HCT116 (cell line): ENCODE measurements at regions not wholly inside any gene's neighbourhood (a gene's known extent, or its start where the extent isn't known, plus 50 kb on each side); places are given as distances from the start of the nearest gene placed in this dataset.
A peak's percentile ranks its signal among the peaks of the same experiment; 100 is the strongest.

Experiments used
- ATAC-seq: fragments of 200-7000 bp; cut with Tn5 transposase; 2 replicates; pipeline ENCODE4 v1.9.1; 2020; ENCODE audit warnings: mild to moderate bottlenecking, moderate library complexity
- BruUV-seq: library from RNA; stranded (reverse); fragments of 400-500 nt; replicated peaks from 2 replicates; lab custom pipeline; 2021; lab: Mats Ljungman, UMichigan
- CTCF ChIA-PET: fragments of 300-600 bp; sonication (Branson Sonifier 250); formaldehyde crosslinking; loops from one replicate; lab custom pipeline; 2021; ENCODE audit warnings: antibody characterized with exemption; lab: Charles Lee
- POLR2A ChIA-PET: fragments of 300-600, 350-600 bp; sonication (Branson Sonifier 250); formaldehyde crosslinking; loops from one replicate; lab custom pipeline; 2021; ENCODE audit warnings: antibody characterized with exemption; lab: Charles Lee
- RAD21 ChIA-PET, 2 experiments: fragments of 300-600 bp; sonication (Branson Sonifier 250); formaldehyde crosslinking; loops; one replicate each; lab custom pipeline; 2023; ENCODE audit warnings: low total read pairs in 2 of 2; ENCODE audit not compliant: uncharacterized antibody in 2 of 2, unreplicated experiment in 2 of 2, low non-redundant PET in 1 of 2; lab: Charles Lee
- DNase-seq: peaks from one replicate; pipeline ENCODE4 v3.0.0-alpha.2; 2010; ENCODE audit warnings: low read depth, low spot score
- H2AFZ ChIP-seq: fragments of 200-600 bp; shearing (Covaris generic), sonication (generic); 2 replicates; pipeline ENCODE4 v1.6.1; 2017; ENCODE audit warnings: low read depth, mixed run types, mixed read lengths, antibody characterized with exemption, low read length; ENCODE audit not compliant: poor library complexity, severe bottlenecking
- H3K27ac ChIP-seq: 2 replicates; pipeline ENCODE4 v1.5.1; 2012; ENCODE audit warnings: low read depth, low read length
- H3K27me3 ChIP-seq: fragments of 200-600 bp; sonication (generic); 2 replicates; pipeline ENCODE4 v1.6.1; 2016; ENCODE audit warnings: mixed run types, low read length, mixed read lengths; ENCODE audit not compliant: insufficient read depth
- H3K36me3 ChIP-seq, 2 experiments: fragments of 200-500 bp in 1 of 2; fragments of 200-600 bp in 1 of 2; sonication (Bioruptor generic) in 1 of 2; sonication (generic) in 1 of 2; 2 replicates each; pipeline versions ENCODE4 v1.5.1 to v1.6.1; 2014 to 2016; ENCODE audit warnings: low read length in 2 of 2, inconsistent platforms in 1 of 2, mixed read lengths in 1 of 2, mixed run types in 1 of 2; ENCODE audit not compliant: insufficient read depth in 2 of 2, control insufficient read depth in 1 of 2
- H3K4me1 ChIP-seq, 2 experiments: fragments of 200-600 bp in 1 of 2; sonication (generic) in 1 of 2; 2 replicates each; pipeline versions ENCODE4 v1.5.1 to v1.6.1; 2012 to 2017; ENCODE audit warnings: low read length in 2 of 2, inconsistent platforms in 1 of 2, mild to moderate bottlenecking in 1 of 2, mixed read lengths in 1 of 2, mixed run types in 1 of 2, moderate library complexity in 1 of 2; ENCODE audit not compliant: insufficient read depth in 2 of 2, control insufficient read depth in 1 of 2
- H3K4me2 ChIP-seq: fragments of 200-600 bp; sonication (generic); 2 replicates; pipeline ENCODE4 v1.6.1; 2017; ENCODE audit warnings: mixed run types, low read length, mixed read lengths
- H3K4me3 ChIP-seq, 2 experiments: fragments of 200-600 bp in 1 of 2; sonication (generic) in 1 of 2; replicated peaks in 1 of 2; 2 replicates each; pipeline ENCODE4 v1.5.1; 2011 to 2016; ENCODE audit warnings: low read length in 2 of 2, control low read depth in 1 of 2, low read depth in 1 of 2, mild to moderate bottlenecking in 1 of 2, mixed read lengths in 1 of 2, mixed run types in 1 of 2
- H3K79me2 ChIP-seq: fragments of 200-600 bp; sonication (generic); 2 replicates; pipeline ENCODE4 v1.6.1; 2017; ENCODE audit warnings: mild to moderate bottlenecking, mixed run types, low read length, moderate library complexity, mixed read lengths; ENCODE audit not compliant: insufficient read depth
- H3K9ac ChIP-seq: fragments of 200-600 bp; sonication (generic); 2 replicates; pipeline ENCODE4 v1.6.1; 2016; ENCODE audit warnings: low read length, mixed read lengths
- H3K9me2 ChIP-seq: fragments of 200-600 bp; sonication (generic), shearing (Covaris generic); 2 replicates; pipeline ENCODE4 v1.6.1; 2017; ENCODE audit warnings: mixed run types, mild to moderate bottlenecking, moderate library complexity; ENCODE audit not compliant: insufficient read depth
- H3K9me3 ChIP-seq, 2 experiments: fragments of 200-500 bp in 1 of 2; fragments of 200-600 bp in 1 of 2; sonication (Bioruptor generic) in 1 of 2; sonication (generic) in 1 of 2; 2 replicates each; pipeline ENCODE4 v1.6.1; 2014 to 2017; ENCODE audit warnings: low read length in 2 of 2, mixed read lengths in 2 of 2, inconsistent platforms in 1 of 2, low read depth in 1 of 2, mild to moderate bottlenecking in 1 of 2, mixed run types in 1 of 2, moderate library complexity in 1 of 2; ENCODE audit not compliant: control insufficient read depth in 1 of 2, insufficient read depth in 1 of 2
- H4K20me1 ChIP-seq: fragments of 200-600 bp; sonication (generic), shearing (Covaris generic); 2 replicates; pipeline ENCODE4 v1.6.1; 2017; ENCODE audit warnings: mixed run types, mild to moderate bottlenecking, moderate library complexity; ENCODE audit not compliant: insufficient read depth
- CBX3 ChIP-seq: IDR thresholded peaks from 2 replicates; pipeline ENCODE4 v1.6.1; 2012; ENCODE audit warnings: low read depth
- EGR1 ChIP-seq: IDR thresholded peaks from 2 replicates; pipeline ENCODE4 v1.6.1; 2012; ENCODE audit warnings: low read depth
- EZH2 ChIP-seq: fragments of 200-600 bp; sonication (generic); IDR thresholded peaks from 2 replicates; pipeline ENCODE4 v1.6.1; 2017; ENCODE audit warnings: antibody characterized with exemption, mixed run types
- FOSL1 ChIP-seq: IDR thresholded peaks from 2 replicates; pipeline ENCODE4 v1.6.1; 2012; ENCODE audit warnings: low read depth
- POLR2A ChIP-seq: IDR thresholded peaks from 2 replicates; pipeline ENCODE4 v1.7.0; 2011; ENCODE audit warnings: borderline replicate concordance; ENCODE audit not compliant: insufficient read depth, insufficient read length; ENCODE audit errors: extremely low read depth
- RAD21 ChIP-seq: IDR thresholded peaks from 2 replicates; pipeline ENCODE4 v1.6.1; 2012; ENCODE audit warnings: low read depth, mild to moderate bottlenecking
- SRF ChIP-seq: IDR thresholded peaks from 2 replicates; pipeline ENCODE4 v1.6.1; 2012; ENCODE audit warnings: low read depth
- intact Hi-C: fragments of 100-400 bp; cut with micrococcal nuclease; formaldehyde crosslinking; loops from 2 replicates; pipeline ENCODE4 v1.10.0; 2022

GRCh38 chr14:99066378-99066777, 205.6 kb downstream of the BCL11B start:
- H3K4me3 ChIP-seq, result no peak overlapping the region
- no peak for TF ChIP-seq EGR1
- no peak for TF ChIP-seq POLR2A
- TF ChIP-seq SRF, result no peak
- TF ChIP-seq EZH2, result no peak
- TF ChIP-seq RAD21, result no peak
- TF ChIP-seq CBX3, result no peak
- ATAC-seq (peak; percentile 42; the same call in 1 of the 2 replicates), DNase-seq (no peak)
- ChIA-PET CTCF (interaction anchor here (0.7 kb wide), 1 partner anchor 21 kb away, joined by 3 read pairs; no protein-coding TSS in a partner anchor), RAD21 (interaction anchor here in 1 of 2 experiments (0.5 kb wide), 1 partner anchor 71 kb away, joined by 3 read pairs; no protein-coding TSS in a partner anchor), POLR2A (no interaction called here)
- no peaks in the 10 kb centered on the region for H3K9me3 ChIP-seq
- no peak overlapping the region for H3K9ac ChIP-seq
- no peaks in the 10 kb centered on the region for H3K27me3 ChIP-seq
- no peak overlapping the region for H3K4me2 ChIP-seq
- no peaks in the 10 kb centered on the region for H3K79me2 ChIP-seq
- intact Hi-C loops, result no loop called here
- no peaks in the 10 kb centered on the region for H3K4me1 ChIP-seq
- H3K36me3 ChIP-seq, result no peaks in the 10 kb centered on the region
- no TSS peak for BruUV-seq
- no peak overlapping the region for H2AFZ ChIP-seq
- H4K20me1 ChIP-seq, result no peaks in the 10 kb centered on the region
- no peaks in the 10 kb centered on the region for H3K9me2 ChIP-seq
- no peak overlapping the region for H3K27ac ChIP-seq

GRCh38 chr14:99067141-99067920, 204.7 kb downstream of the BCL11B start:
- H3K9me3 ChIP-seq, result no peaks in the 10 kb centered on the region
- intact Hi-C loops, result no loop called here
- H3K79me2 ChIP-seq, result no peaks in the 10 kb centered on the region
- no peaks in the 10 kb centered on the region for H3K4me1 ChIP-seq
- H4K20me1 ChIP-seq, result no peaks in the 10 kb centered on the region
- no peak for DNase-seq
- no TSS peak for BruUV-seq
- ChIA-PET CTCF (no interaction called here), RAD21 (no interaction called here), POLR2A (no interaction called here)
- no peak overlapping the region for H3K9ac ChIP-seq
- TF ChIP-seq FOSL1, result no peak
- H3K4me2 ChIP-seq, result no peak overlapping the region
- H3K4me3 ChIP-seq, result no peak overlapping the region
- no peaks in the 10 kb centered on the region for H3K9me2 ChIP-seq
- no peak overlapping the region for H3K27ac ChIP-seq
- no peaks in the 10 kb centered on the region for H3K36me3 ChIP-seq
- no peak for ATAC-seq
- no peak overlapping the region for H2AFZ ChIP-seq
- no peaks in the 10 kb centered on the region for H3K27me3 ChIP-seq
